ENCODE measurements at regions not wholly inside any gene's neighbourhood (a gene's known extent, or its start where the extent isn't known, plus 50 kb on each side); places are given as distances from the start of the nearest gene placed in this dataset.
A peak's percentile ranks its signal among the peaks of the same experiment; 100 is the strongest.

- no peak for TF ChIP-seq POLR2A (IDR thresholded peaks at IDR 0.05; ENCODE audit: low read length)
- TF ChIP-seq GATA1 (IDR thresholded peaks at IDR 0.05; ENCODE audit: low read depth, low read length), result no peak
- no peak for DNase-seq
Measured at GRCh38 chr18:53754154-53754553, 470.3 kb downstream of the MBD2 start.

DNA sequence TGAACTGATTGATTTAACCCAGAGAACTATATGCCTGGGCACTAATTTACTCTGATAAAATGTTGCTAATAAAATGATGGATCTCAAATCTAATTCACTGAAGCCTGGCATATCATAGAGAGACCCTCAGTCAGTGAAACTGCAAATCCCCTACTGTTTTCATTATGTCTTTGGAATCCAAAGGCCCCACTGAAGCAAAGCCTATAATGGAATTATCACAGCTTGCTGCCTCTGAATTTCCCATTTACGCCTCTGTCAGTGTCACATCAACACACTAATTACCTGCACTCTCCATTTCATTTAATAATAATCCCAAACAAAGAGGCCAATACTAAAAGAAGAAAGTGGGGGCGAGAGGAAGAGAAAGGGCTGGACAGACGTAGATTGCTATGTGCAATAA lies 470.9 kb downstream of the MBD2 start:
- no peak for TF ChIP-seq GATA1 (IDR thresholded peaks at IDR 0.05; ENCODE audit: low read depth, low read length)
- no peak for TF ChIP-seq POLR2A (IDR thresholded peaks at IDR 0.05; ENCODE audit: low read length)
- no peak for DNase-seq

DNA sequence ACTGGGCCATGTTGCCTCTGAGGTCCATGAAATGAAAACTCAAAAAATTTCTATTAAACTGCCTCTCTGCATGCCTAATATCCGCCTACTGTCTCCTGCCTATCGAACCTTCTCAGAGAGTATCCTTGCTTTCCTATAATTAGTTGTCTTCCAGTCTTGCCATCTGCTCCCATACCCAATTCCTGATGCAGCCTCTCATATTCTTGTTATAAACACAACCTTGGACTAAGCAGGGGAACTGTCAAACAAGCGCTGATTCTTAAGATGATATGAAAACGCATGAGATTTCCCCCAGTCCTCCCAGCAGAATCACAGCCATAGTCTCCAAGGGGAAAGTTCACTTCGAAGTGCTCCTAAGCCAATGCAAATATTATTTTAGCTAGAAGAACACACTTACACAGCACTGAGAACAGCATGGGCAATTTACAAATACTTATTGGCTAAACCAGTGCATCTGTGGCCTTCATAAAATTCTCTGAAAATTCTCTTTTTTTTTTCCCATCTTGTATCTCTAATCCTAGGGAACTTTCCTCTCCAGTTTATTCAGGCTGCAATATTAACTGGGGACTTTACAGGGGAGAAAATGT lies 471.6 kb downstream of the MBD2 start:
- TF ChIP-seq POLR2A (IDR thresholded peaks at IDR 0.05; ENCODE audit: low read length), result no peak
- no peak for TF ChIP-seq GATA1 (IDR thresholded peaks at IDR 0.05; ENCODE audit: low read depth, low read length)
- DNase-seq, result no peak

DNA sequence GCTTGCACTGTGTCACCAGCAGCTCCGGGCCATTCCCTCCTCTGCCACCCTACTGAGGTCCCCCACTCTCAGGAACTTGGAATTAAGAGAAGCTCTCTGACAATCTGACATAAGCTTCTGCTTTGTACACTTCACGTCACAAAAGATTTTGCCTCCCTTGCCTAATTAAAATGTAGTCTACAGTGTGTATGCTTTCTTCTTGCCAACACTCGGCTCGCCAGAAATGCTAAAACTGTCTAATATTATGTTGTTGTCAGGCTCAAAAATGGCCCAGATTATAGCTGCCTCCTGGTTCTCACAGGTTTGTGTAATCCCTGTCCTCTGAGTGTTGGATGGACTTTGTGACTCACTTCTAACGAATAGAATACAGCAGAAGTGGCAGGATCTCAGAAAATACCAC lies 474.7 kb downstream of the MBD2 start:
- DNase-seq, result no peak
- no peak for TF ChIP-seq GATA1 (IDR thresholded peaks at IDR 0.05; ENCODE audit: low read depth, low read length)

DNA sequence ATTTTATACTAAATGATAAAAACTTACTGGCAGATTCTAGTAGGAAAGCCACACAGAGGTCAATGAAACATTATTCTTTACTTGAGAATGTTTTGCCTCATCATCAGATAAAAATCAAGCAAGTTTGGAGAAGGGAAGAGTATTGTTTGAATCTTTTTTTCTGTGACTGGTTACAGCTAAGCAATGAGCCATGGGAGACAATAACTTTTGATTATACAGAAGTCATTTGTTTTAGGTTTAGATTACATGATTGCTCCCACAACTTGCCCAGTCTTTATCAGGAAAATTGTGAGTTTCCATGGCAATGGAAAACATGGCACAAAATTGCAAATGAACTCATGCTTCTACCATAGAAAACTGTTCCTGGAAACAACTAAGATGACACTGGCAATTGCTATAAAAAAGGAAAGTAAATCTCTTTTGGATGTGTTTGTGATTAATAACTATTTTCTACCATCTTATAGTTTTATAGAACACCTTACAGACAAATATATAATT lies 476.8 kb downstream of the MBD2 start:
- TF ChIP-seq GATA1 (IDR thresholded peaks at IDR 0.05; ENCODE audit: low read depth, low read length) (no peak), POLR2A (IDR thresholded peaks at IDR 0.05; ENCODE audit: low read length) (no peak)
- no peak for DNase-seq

DNA sequence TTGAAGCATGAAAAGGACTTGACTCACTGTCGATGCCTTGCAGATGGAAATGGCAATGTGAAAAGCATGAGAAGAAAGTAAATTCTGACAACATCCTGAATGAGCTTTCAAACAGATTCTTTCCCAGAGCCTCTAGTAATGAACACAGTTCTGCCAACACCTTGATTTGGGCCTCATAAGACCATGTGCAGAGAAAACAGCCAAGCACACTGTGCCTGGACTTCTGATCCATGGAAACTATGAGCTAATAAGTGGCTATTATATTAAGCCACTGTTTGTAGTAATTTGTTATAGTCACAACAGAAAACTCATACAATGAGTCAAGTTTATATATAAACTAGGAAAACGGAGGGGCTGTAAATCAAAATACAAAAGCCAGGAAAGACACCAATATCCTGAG lies 477.3 kb downstream of the MBD2 start:
- no peak for TF ChIP-seq GATA1 (IDR thresholded peaks at IDR 0.05; ENCODE audit: low read depth, low read length)
- no peak for TF ChIP-seq POLR2A (IDR thresholded peaks at IDR 0.05; ENCODE audit: low read length)
- DNase-seq, result no peak

DNA sequence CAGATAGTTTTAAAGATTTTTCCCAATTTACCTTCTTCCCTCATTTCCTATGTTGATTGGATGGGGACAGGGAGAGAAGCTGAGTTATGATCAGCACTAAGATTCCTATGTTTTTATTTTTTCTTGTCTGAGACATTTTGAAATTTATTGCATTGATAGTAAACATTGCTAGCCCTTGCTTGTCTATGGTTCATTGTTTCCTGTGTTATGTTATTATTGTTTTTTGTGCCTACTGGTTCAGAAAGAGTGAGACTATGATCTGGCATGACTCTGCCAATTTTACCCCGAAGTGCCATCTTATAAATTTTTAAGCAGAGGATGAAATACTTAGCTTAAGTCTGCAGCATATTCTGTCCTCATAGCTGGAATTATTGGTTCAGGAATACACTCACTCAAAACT lies 478.5 kb downstream of the MBD2 start:
- DNase-seq, result no peak
- TF ChIP-seq POLR2A (IDR thresholded peaks at IDR 0.05; ENCODE audit: low read length), result no peak

DNA sequence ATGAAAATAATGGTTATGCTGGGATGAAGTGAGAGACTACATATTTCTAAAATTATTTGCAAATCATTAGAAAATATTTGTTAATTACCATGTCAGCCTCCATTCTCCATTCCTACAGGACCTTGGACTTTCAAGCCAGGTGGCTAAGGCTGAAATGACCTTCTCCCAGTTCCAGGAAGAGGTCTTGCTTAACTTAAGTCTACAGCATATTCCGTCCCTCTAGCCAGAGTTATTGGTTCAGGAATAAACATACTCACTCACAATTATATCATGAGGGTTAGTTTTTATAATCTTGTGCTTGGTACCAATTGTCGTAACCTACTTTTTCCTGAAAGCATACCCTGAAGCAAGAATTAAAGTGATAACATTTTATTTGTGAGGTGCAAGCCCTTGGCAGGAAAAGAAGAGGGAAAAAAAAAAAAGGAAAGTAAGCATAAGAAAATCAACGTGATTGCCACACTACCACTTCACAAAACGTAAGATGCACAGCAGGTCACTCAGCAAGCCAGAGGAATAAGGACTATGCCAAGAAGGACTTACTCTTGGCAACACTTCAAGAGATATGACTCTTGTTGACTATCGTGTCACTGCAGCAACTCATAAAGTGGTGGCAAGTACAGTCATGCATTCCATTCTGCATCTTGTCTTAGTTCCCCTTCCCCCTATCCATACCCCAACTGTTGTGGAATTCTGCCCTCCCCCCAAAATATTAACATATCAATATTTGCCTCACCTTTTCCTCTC lies 479.1 kb downstream of the MBD2 start:
- DNase-seq, result no peak
- TF ChIP-seq POLR2A (IDR thresholded peaks at IDR 0.05; ENCODE audit: low read length), result no peak
- no peak for TF ChIP-seq GATA1 (IDR thresholded peaks at IDR 0.05; ENCODE audit: low read depth, low read length)

DNA sequence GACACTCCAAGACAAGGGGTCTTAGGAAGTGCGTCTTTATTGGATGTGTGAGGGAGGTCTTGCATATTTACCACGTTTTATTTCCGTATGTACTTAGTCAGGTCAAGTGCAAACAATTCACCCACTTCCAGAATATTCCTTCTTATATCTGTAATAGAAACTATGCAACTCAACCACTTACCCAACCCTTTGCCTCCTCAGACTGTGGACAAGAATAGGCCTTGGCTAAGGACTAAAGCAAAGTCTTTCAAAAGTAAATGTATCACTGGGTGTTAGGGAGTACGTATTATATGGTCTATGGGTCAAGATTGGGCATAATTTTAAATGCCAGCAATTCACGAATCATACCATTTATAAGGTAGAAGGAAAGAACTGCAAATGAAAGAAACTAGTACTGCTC lies 484.8 kb downstream of the MBD2 start:
- TF ChIP-seq POLR2A (IDR thresholded peaks at IDR 0.05; ENCODE audit: low read length), result no peak
- TF ChIP-seq GATA1 (IDR thresholded peaks at IDR 0.05; ENCODE audit: low read depth, low read length), result no peak

DNA sequence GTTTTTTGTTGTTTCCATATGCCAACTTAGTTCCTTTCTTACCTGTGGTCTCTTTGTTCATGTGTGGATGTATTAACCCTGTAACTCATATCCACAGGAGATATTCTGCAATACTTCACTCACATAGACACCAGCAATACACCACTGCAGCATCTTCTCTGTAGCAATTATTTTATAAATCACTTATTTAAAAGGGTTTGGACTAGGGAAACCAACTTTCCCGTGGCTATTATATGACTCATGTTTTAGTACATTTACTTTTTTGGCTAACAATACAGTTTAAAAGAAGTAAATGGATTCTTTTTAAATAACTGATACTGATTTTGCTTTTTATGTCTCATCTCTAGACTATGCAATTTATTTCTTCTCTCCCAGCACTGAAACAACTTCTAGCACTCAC lies 488.9 kb downstream of the MBD2 start:
- TF ChIP-seq POLR2A (IDR thresholded peaks at IDR 0.05; ENCODE audit: low read length) (no peak), GATA1 (IDR thresholded peaks at IDR 0.05; ENCODE audit: low read depth, low read length) (no peak)
- DNase-seq, result no peak

More for the DNA sequence above, 484.8 kb downstream of the MBD2 start:
- DNase-seq, result no peak

DNA sequence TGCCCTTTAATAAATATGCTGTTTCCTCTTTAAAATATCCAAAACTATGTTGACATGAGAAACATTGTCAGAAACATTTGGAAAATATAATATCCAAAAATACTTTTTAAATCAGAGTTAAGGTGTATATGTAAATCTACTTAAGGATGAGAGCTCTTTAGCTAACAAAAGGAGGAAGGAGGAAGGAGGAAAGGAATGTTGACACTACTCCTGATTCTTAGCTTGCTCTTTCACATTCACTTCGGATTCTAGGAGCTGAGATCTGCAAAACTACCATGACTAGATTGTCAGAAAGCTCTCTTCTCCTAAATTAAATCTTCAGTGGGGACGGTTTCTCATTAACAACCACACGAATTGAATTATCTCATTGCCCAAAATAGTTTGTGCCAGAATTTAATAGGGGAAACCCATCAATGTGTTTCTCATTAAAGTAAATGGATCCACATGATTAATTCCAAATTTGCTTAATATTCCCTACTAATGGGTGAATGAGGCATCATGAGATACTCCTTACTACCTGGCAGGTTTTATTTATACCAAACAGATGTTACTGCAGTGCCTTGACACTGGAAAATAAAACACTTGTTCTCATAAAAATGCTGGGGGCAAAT lies 509.1 kb downstream of the MBD2 start:
- no peak for DNase-seq

DNA sequence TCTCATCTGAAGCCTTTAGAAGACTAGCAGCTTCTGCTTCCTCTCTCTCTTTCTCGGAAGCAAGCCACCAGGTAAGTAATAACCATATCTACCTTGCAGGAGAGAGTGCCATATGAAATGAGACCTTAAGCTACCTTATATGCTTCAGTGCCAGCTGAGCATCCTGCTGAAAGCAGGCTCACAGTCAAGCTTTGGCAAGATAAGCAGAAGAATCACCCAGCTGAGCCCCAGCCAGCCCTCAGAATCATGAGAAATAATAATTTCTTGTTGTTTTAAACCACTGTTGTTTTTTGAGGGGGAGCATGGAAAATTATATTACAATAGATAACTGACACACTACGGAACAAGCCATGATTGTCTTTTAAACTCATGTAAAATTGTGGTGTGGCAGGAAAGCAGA lies 514.4 kb downstream of the MBD2 start:
- TF ChIP-seq GATA1 (IDR thresholded peaks at IDR 0.05; ENCODE audit: low read depth, low read length) (no peak), POLR2A (IDR thresholded peaks at IDR 0.05; ENCODE audit: low read length) (no peak)
- no peak for DNase-seq

More for the DNA sequence above, 509.1 kb downstream of the MBD2 start:
- no peak for TF ChIP-seq POLR2A (IDR thresholded peaks at IDR 0.05; ENCODE audit: low read length)
- TF ChIP-seq GATA1 (IDR thresholded peaks at IDR 0.05; ENCODE audit: low read depth, low read length), result no peak

GRCh38 chr18:53702480-53702879 lies 522.0 kb downstream of the MBD2 start:
- TF ChIP-seq GATA1 (IDR thresholded peaks at IDR 0.05; ENCODE audit: low read depth, low read length) (no peak), POLR2A (IDR thresholded peaks at IDR 0.05; ENCODE audit: low read length) (no peak)
- no peak for DNase-seq

DNA sequence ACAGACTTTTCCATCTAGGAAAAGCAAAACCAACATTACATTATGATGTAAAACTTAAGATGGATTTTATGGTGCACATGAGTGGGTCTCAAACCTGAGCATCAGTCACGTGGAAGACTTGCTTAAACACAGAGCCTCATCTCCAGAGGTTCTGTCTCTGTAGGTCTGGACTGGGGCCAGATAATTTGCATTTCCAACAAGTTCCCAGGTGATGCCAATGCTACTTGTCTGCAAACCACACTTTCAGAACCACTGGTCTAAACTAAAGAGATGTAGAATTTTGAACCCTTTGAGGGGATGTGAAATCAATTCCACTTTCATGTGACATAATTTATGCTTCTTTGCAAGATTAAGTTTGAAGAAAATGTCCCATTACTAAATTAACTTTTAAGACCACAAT lies 522.8 kb downstream of the MBD2 start:
- no peak for TF ChIP-seq POLR2A (IDR thresholded peaks at IDR 0.05; ENCODE audit: low read length)
- no peak for TF ChIP-seq GATA1 (IDR thresholded peaks at IDR 0.05; ENCODE audit: low read depth, low read length)
- DNase-seq, result no peak

GRCh38 chr18:53698907-53699306 lies 525.6 kb downstream of the MBD2 start:
- DNase-seq, result peak; percentile 3 to 18
- TF ChIP-seq POLR2A (IDR thresholded peaks at IDR 0.05; ENCODE audit: low read length) (no peak), GATA1 (IDR thresholded peaks at IDR 0.05; ENCODE audit: low read depth, low read length) (no peak)
